Activated CD4-positive, alpha-beta T cell treated with anti-CD3 and anti-CD28 coated beads, Interleukin-10, Interleukin-2, amounts not matched to agents 100 ng/mL and 50 ng/mL, durations not matched to agents 16 hours and 8 hours (primary cell): ENCODE measurements at regions not wholly inside any gene's neighbourhood (a gene's known extent, or its start where the extent isn't known, plus 50 kb on each side); places are given as distances from the start of the nearest gene placed in this dataset.

Experiments used
- DNase-seq: peaks from one replicate; pipeline ENCODE4 v3.0.0-alpha.2; 2020

DNA sequence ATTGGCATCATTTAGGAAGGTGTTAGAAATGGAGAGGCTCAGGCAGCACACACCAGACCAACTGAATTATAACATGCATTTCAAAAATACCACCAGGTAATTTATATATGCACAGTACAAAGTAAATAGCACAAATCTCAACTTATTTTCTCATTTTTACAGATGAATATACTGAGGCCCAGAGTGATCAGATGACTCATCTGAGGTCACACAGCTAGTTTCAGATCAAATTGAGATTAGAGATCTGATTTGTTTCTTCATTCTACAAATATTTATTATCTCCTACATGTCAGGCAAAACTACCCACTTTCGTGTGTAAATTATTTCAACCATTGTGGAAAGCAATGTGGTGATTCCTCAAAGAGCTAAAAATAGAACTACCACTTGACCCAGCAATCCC lies 507.1 kb downstream of the TLE4 start:
- peak; percentile 18 for DNase-seq

GRCh38 chr9:80077059-80077458 lies 505.3 kb downstream of the TLE4 start:
- DNase-seq, result no peak

GRCh38 chr9:80076162-80076561 lies 504.4 kb downstream of the TLE4 start:
- no peak for DNase-seq

DNA sequence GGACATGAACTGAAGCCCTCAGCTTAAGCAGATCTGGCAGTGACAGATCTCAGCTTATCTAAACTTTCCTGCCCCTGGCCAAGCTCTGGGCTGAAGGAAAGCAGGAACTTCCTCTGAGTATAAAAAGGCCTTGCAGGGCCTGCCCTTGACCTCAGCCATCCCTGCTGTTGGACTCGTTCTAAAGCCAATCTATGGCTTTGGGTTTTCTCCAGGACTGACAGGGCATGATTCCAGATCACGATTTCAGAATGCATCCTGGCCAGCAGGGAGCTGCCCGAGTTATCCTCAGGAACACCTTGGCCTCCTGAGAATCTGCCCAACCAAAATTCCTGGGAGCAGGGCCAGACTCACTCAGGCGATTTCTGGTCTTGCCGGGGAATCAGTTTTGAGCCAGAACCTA lies 502.7 kb downstream of the TLE4 start:
- DNase-seq, result no peak

DNA sequence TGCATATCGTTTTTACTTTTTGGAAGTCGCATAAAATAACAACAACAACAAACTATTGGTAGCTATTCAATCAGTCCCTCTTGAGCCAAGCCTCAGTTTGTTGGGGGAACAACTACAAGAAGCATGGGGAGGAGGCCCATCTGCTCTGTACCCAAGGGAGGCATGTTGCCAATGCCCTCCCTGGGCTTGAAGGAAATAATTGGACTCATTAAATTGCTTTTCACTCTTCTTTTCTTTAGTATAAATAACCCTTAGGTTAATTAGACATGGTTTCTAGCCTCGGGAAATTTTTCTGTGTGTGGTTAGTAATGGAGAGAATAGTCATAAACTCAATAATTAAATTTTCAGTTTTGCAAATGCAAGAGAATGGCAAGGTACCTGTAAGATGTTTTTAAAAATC lies 500.7 kb downstream of the TLE4 start:
- no peak for DNase-seq

GRCh38 chr9:80070071-80070742 lies 498.4 kb downstream of the TLE4 start:
- no peak for DNase-seq

DNA sequence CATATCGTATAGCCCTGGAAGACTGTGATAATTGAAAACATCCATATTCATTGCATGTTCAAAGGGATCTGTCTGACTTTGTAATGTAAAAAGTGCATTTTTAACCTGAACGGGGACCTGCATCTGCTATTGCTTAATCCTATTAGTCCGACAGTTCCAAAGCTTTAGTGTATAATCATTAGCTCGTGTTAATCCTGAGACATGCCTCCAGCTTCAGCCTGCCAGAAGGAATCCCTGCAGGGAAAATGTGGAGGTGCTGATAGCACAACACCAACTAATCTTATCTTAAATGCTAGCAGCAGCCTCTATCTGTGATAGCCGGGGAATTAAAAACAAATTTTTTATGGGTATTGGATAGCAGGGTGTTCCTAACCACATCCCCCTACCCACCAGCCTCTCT lies 495.2 kb downstream of the TLE4 start:
- no peak for DNase-seq

- no peak for DNase-seq
Observed at GRCh38 chr9:80062567-80062966, 490.8 kb downstream of the TLE4 start.

- no peak for DNase-seq
Observed at GRCh38 chr9:80061940-80062339, 490.2 kb downstream of the TLE4 start.

GRCh38 chr9:80061096-80061495 lies 489.3 kb downstream of the TLE4 start:
- DNase-seq, result no peak

GRCh38 chr9:80059979-80060378 lies 488.2 kb downstream of the TLE4 start:
- no peak for DNase-seq

- no peak for DNase-seq
Observed at GRCh38 chr9:80059191-80059590, 487.4 kb downstream of the TLE4 start.

GRCh38 chr9:80052830-80053229 lies 481.1 kb downstream of the TLE4 start:
- no peak for DNase-seq

- no peak for DNase-seq
Observed at GRCh38 chr9:80049096-80049782, 477.5 kb downstream of the TLE4 start.

DNA sequence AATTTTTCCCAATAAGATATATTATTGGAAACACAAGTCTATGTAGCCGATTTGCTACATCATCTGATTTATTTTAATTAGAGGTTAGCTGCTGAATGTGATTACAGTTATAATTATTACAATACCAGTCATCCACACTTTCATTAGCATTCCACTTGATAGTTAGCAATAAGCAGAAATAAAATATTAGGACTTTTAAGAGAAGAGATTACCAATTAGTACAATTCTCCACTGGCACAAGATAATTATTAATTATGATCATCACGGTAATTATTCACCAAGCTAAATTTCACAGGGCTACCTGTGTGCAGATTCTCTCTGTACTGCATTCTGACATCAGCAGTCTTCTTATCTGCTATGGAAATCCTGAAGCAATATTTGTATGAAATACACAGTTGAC lies 474.7 kb downstream of the TLE4 start:
- DNase-seq, result no peak

DNA sequence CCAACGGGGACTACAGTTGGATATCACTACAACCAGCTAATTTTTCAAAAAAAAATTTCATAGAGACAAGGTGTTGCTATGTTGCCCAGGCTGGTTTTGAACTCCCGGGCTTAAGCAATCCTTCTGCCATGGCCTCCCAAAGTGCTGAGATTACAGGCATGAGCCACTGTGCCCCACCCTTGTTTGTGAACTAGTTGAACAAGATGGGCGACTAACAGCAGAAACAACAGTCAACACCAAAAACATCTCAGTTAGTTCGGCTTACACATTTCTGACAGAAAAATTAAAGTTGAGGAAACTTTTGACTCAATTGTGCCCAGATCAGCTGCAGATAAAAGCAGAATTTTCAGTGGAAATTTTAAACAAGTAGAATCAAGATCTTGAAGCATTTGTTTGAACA lies 470.1 kb downstream of the TLE4 start:
- DNase-seq, result no peak

DNA sequence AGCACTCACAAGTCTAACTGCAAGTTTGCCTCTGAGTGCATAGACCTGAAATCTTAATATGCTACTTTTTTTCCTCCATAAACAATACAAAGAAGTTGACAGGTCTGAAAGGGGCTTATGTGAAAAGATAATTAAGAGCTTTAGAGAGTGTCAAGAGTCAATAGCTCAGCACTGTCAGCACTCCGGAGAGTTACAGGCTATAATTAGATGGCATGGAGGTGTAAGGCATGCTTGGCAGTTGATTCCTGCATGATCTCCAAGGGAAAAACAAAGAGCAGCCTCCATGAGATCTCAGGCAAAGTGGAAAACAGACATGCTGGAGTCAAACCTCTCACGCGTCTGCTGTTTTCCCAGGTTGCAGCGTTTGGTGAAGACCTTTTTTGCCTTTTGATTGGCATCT lies 468.7 kb downstream of the TLE4 start:
- DNase-seq, result no peak

DNA sequence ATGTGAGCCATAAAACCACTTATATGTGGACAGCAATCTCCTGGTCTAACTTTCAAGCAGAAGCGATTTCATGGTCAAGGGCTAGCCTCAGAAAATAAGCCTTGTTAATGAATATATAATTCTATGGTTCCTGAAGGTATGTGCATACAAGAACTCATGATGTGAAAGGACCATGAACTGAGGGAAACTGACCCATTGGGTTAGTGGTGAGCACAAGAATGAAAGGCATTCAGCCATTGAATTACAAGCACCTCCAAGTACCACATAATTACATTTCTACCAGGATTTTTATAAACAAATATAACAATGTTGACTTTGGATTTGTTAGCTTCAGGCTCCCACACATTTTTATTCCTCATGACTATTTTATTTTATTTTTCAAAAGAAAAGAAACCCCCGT lies 459.0 kb downstream of the TLE4 start:
- no peak for DNase-seq

DNA sequence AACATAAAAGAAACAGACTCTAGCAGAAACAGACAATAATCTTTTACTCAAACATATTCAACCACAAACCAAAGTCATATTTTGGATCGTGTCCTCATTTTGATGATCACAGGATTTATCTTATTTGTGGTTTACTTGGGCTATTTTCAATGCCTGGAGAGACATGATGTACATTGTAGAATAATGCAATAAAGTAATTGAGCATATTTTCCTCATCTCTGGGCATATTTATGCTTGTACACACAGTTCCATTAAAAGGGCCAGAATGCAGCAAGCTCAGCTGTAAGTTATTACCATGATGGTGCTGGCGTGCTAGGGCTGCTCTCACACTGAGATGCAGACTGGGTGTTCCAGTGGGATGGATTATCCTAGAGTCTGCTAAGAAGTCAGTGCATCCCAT lies 456.7 kb downstream of the TLE4 start:
- DNase-seq, result no peak

DNA sequence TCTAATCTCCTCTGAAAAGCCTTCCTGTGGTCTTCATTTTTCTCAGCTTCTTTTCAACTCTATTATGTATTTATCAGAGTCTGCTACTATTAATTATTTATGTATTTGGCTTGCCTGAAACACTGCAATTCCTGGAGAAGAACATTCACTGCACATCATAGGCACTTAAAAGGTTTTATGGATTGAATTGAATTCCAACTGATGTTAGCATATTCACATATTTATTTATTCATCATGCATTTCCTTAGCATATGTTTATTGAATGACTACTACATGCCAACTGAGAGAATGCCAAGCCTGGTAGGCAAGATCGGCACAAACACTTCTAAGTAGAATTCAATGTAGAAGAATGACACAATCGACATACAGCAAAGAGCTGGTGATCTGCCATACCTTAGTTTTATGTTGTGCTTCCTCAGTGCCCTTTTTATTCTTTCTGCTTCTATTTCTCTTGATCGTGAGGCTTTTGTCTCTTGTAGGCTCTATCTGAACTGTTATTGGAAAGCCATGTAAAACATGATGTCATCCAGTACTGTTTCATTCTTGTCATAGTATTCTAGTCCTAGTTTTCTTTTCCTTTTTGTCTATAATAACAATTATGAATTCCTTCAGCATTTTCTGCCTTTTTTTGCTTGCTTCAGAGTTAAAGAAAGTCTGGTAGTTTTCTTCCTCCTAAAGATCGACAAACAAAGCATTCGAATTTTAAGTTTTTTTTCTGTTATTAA lies 454.2 kb downstream of the TLE4 start:
- no peak for DNase-seq

DNA sequence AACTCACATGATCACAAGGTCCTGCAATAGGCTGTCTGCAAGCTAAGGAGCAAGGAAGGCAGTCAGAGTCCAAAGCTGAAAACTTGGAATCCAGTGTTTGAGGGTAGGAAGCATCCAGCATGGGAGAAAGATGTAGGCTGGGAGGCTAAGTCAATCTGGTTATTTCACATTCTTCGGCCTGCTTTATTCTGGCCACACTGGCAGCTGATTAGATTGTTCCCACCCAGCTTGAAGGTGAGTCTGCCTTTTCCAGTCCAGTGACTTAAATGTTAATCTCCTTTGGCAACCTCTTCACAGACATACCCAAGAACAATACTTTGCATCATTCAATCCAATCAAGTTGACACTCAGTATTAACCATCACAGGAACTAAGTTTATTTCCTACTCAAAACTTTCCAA lies 453.4 kb downstream of the TLE4 start:
- DNase-seq, result no peak

- DNase-seq, result peak; percentile 1
Observed at GRCh38 chr9:80020530-80020929, 448.8 kb downstream of the TLE4 start.

DNA sequence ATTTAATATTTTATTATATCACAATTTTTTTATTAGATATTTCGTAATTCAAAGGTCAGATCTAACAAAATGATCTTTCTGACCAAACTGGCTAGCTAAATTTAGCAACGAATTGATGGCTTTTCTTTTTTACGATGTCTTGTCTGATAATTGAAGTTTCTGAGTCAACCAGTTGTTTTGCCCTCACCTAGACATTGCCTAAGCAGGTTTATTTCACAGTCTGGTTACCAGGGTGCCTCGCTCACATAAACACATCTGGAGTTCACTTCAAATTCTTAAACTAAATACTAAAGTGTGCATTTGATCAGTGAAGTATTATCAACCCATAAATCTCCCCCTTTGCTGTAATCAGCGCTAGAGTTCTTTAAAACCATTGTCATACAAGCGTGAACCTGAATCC lies 448.3 kb downstream of the TLE4 start:
- no peak for DNase-seq

- no peak for DNase-seq
Observed at GRCh38 chr9:80013891-80014290, 442.1 kb downstream of the TLE4 start.
